H9 (cell line): ENCODE measurements at regions not wholly inside any gene's neighbourhood (a gene's known extent, or its start where the extent isn't known, plus 50 kb on each side); places are given as distances from the start of the nearest gene placed in this dataset.

Experiments used
- DNase-seq: peaks from one replicate; pipeline ENCODE4 v3.0.0-alpha.2; 2017
- H2AFZ ChIP-seq: one replicate; pipeline ENCODE4 v1.6.1; 2013; ENCODE audit warnings: mild to moderate bottlenecking, low read length, control low read depth, moderate library complexity
- H2AK5ac ChIP-seq: 2 replicates; pipeline ENCODE4 v1.6.1; 2013; ENCODE audit warnings: low read length, control low read depth, mixed read lengths; ENCODE audit not compliant: insufficient read length
- H2BK120ac ChIP-seq: one replicate; pipeline ENCODE4 v1.6.1; 2013; ENCODE audit warnings: low read depth, mild to moderate bottlenecking, low read length, control low read depth, inconsistent platforms; ENCODE audit not compliant: poor library complexity, severe bottlenecking
- H2BK12ac ChIP-seq: 2 replicates; pipeline ENCODE4 v1.6.1; 2013; ENCODE audit warnings: low read length, control low read depth, mixed read lengths, low read depth; ENCODE audit not compliant: insufficient read length
- H2BK15ac ChIP-seq: 2 replicates; pipeline ENCODE4 v1.6.1; 2013; ENCODE audit warnings: low read depth, low read length, control low read depth
- H2BK20ac ChIP-seq: one replicate; pipeline ENCODE4 v1.6.1; 2013; ENCODE audit warnings: low read depth, mild to moderate bottlenecking, low read length, control low read depth, inconsistent platforms; ENCODE audit not compliant: poor library complexity, severe bottlenecking
- H2BK5ac ChIP-seq: 2 replicates; pipeline ENCODE4 v1.6.1; 2013; ENCODE audit warnings: low read length, control low read depth, mixed read lengths; ENCODE audit not compliant: insufficient read length
- H3K14ac ChIP-seq: 2 replicates; pipeline ENCODE4 v1.6.1; 2013; ENCODE audit warnings: low read length, control low read depth; ENCODE audit not compliant: insufficient read depth
- H3K18ac ChIP-seq: 2 replicates; pipeline ENCODE4 v1.6.1; 2013; ENCODE audit warnings: low read depth, mild to moderate bottlenecking, mixed read lengths, low read length, control low read depth; ENCODE audit not compliant: insufficient read length
- H3K23ac ChIP-seq: 2 replicates; pipeline ENCODE4 v1.6.1; 2013; ENCODE audit warnings: low read length, control low read depth, mixed read lengths, low read depth; ENCODE audit not compliant: insufficient read length
- H3K23me2 ChIP-seq: 2 replicates; pipeline ENCODE4 v1.6.1; 2013; ENCODE audit warnings: low read depth, mild to moderate bottlenecking, mixed read lengths, low read length, control low read depth; ENCODE audit not compliant: insufficient read length, poor library complexity, severe bottlenecking
- H3K27ac ChIP-seq: 2 replicates; pipeline ENCODE4 v1.5.1; 2013; ENCODE audit warnings: low read length, control low read depth, mixed read lengths, low read depth; ENCODE audit not compliant: insufficient read length
- H3K27me3 ChIP-seq: 2 replicates; pipeline ENCODE4 v1.6.1; 2013; ENCODE audit warnings: low read length, control low read depth, inconsistent platforms; ENCODE audit not compliant: insufficient read depth
- H3K4ac ChIP-seq: 2 replicates; pipeline ENCODE4 v1.6.1; 2013; ENCODE audit warnings: low read depth, mild to moderate bottlenecking, control low read depth, inconsistent platforms, low read length, moderate library complexity
- H3K4me1 ChIP-seq: 2 replicates; pipeline ENCODE4 v1.6.1; 2013; ENCODE audit warnings: low read length, control low read depth, inconsistent platforms; ENCODE audit not compliant: insufficient read depth
- H3K4me2 ChIP-seq: 2 replicates; pipeline ENCODE4 v1.6.1; 2013; ENCODE audit warnings: low read length, control low read depth, mixed read lengths; ENCODE audit not compliant: insufficient read length, insufficient read depth
- H3K56ac ChIP-seq: 2 replicates; pipeline ENCODE4 v1.6.1; 2013; ENCODE audit warnings: low read depth, mild to moderate bottlenecking, mixed read lengths, low read length, control low read depth; ENCODE audit not compliant: insufficient read length
- H3K79me1 ChIP-seq: 2 replicates; pipeline ENCODE4 v1.6.1; 2013; ENCODE audit warnings: low read depth, mild to moderate bottlenecking, moderate library complexity, low read length, control low read depth, inconsistent platforms; ENCODE audit not compliant: insufficient read depth, poor library complexity, severe bottlenecking
- H3K79me2 ChIP-seq: 2 replicates; pipeline ENCODE4 v1.6.1; 2013; ENCODE audit warnings: low read length, control low read depth, inconsistent platforms; ENCODE audit not compliant: insufficient read depth
- H3K9ac ChIP-seq: 2 replicates; pipeline ENCODE4 v1.6.1; 2013; ENCODE audit warnings: low read length, control low read depth, mixed read lengths; ENCODE audit not compliant: insufficient read length; ENCODE audit errors: extremely low read depth
- H3K9me3 ChIP-seq: one replicate; pipeline ENCODE4 v1.6.1; 2013; ENCODE audit warnings: low read depth, low read length, inconsistent platforms; ENCODE audit not compliant: control insufficient read depth
- H3T11ph ChIP-seq: one replicate; pipeline ENCODE4 v1.6.1; 2013; ENCODE audit warnings: mild to moderate bottlenecking, low read length, control low read depth, inconsistent platforms
- H4K20me1 ChIP-seq: one replicate; pipeline ENCODE4 v1.6.1; 2013; ENCODE audit not compliant: control insufficient read depth, insufficient read length, insufficient read depth
- H4K5ac ChIP-seq: 2 replicates; pipeline ENCODE4 v1.6.1; 2013; ENCODE audit warnings: low read depth, mild to moderate bottlenecking, mixed read lengths, low read length, control low read depth; ENCODE audit not compliant: insufficient read length
- H4K8ac ChIP-seq: replicated peaks from 2 replicates; pipeline ENCODE4 v1.6.1; 2013; ENCODE audit warnings: low read length, control low read depth, mixed read lengths, low read depth; ENCODE audit not compliant: insufficient read length
- H4K91ac ChIP-seq: 2 replicates; pipeline ENCODE4 v1.6.1; 2013; ENCODE audit warnings: low read depth, mild to moderate bottlenecking, moderate library complexity, mixed read lengths, low read length, control low read depth; ENCODE audit not compliant: insufficient read length
- H3K27ac Mint-ChIP-seq, 3 experiments: 2 replicates in 2 of 3; 3 replicates in 1 of 3; pipeline ENCODE4 v1.8.0; 2020 to 2021; ENCODE audit warnings: mixed read lengths in 3 of 3, mild to moderate bottlenecking in 1 of 3, moderate library complexity in 1 of 3
- H3K27me3 Mint-ChIP-seq: 2 replicates; pipeline ENCODE4 v1.8.0; 2021; ENCODE audit warnings: low read depth, mild to moderate bottlenecking, moderate library complexity, mixed read lengths
- H3K36me3 Mint-ChIP-seq, 3 experiments: 2 replicates in 2 of 3; 3 replicates in 1 of 3; pipeline ENCODE4 v1.8.0; 2020 to 2021; ENCODE audit warnings: low read depth in 3 of 3, mixed read lengths in 3 of 3; ENCODE audit not compliant: insufficient read depth in 1 of 3
- H3K4me1 Mint-ChIP-seq, 2 experiments: 2 replicates each; pipeline ENCODE4 v1.8.0; 2020; ENCODE audit warnings: mixed read lengths in 2 of 2
- H3K4me3 Mint-ChIP-seq, 2 experiments: 2 replicates in 1 of 2; 3 replicates in 1 of 2; pipeline ENCODE4 v1.8.0; 2020 to 2021; ENCODE audit warnings: mild to moderate bottlenecking in 2 of 2, mixed read lengths in 2 of 2, moderate library complexity in 1 of 2
- H3K9me3 Mint-ChIP-seq, 2 experiments: 2 replicates in 1 of 2; 3 replicates in 1 of 2; pipeline ENCODE4 v1.8.0; 2020; ENCODE audit warnings: mild to moderate bottlenecking in 2 of 2, mixed read lengths in 2 of 2, moderate library complexity in 1 of 2
- WGBS: extraction: QIAGEN DNeasy Blood & Tissue Kit; methylation state at CpG from one replicate; pipeline ENCODE4 v1.1.7; 2013; ENCODE audit warnings: missing lambda C conversion rate, low lambda C conversion rate, mixed read lengths; ENCODE audit not compliant: insufficient read length; ENCODE audit errors: extremely low coverage; 5-methylcytosine and 5-hydroxymethylcytosine counted together
- TF ChIP-seq, protein P1 (sequence below): fragments of 200-600 bp; sonication (generic); conservative IDR thresholded peaks from 3 replicates; pipeline ENCODE4 v1.8.0; 2021; ENCODE audit warnings: antibody characterized with exemption, mild to moderate bottlenecking

DNA sequence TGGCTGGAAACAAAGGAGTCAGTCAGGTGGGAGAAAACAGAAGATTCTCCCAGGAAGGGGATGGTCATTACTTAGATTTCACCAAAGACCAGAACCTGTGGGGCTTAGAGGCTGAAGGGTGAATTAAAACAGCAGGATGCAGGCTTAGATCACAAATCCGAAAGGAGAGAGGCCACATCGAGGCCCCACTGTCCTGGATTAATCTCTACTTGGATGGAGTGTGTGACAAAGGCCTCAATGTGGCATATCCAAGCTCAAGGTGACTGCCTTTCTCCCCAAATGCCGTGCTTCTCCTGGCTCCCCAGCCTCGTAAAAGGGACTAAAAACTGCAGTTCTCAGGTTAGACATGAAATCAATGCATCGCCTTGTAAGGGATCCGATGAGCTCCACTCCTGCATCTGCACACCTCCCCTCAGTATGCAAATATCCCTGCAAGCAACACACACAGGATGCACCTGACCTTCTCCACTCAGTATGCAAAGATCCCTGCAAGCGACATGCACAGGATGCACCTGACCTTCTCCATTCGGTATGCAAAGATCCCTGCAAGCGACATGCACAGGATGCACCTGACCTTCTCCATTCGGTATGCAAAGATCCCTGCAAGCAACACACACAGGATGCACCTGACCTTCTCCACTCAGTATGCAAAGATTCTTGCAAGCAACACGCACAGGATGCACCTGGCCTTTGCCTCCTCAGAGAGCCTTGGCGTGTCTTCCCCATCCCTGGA, 447.4 kb downstream of the BRD1 start:
- H4K8ac ChIP-seq, result no peak overlapping the region
- DNase-seq, result no peak
- peak overlapping the region in 1 of 3 experiments; percentile 81; a peak in 1 of 7 replicates for H3K27ac Mint-ChIP-seq

More for the DNA sequence above, 447.4 kb downstream of the BRD1 start:
- H4K5ac ChIP-seq, result no peak overlapping the region
- no peak overlapping the region for H3K56ac ChIP-seq
- no peak overlapping the region for H2BK5ac ChIP-seq
- H2AK5ac ChIP-seq, result no peak overlapping the region
- H3K79me2 ChIP-seq, result no peaks in the 10 kb centered on the region
- no peak overlapping the region for H2AFZ ChIP-seq
- H3K23ac ChIP-seq, result no peak overlapping the region
- no peak overlapping the region for H3K14ac ChIP-seq
- Mint-ChIP-seq H3K4me1 (peaks cover 11 to 18% of the 10 kb centered on the region in 2 experiments), H3K4me3 (no peak overlapping the region; a peak in 1 of 5 replicates), H3K9me3 (no peaks in the 10 kb centered on the region), H3K36me3 (no peaks in the 10 kb centered on the region), H3K27me3 (peaks cover 9% of the 10 kb centered on the region)
- H4K91ac ChIP-seq, result no peak overlapping the region
- no peak overlapping the region for H2BK12ac ChIP-seq
- no peak overlapping the region for H2BK120ac ChIP-seq
- no peak overlapping the region for H3K4me2 ChIP-seq
- no peak overlapping the region for H2BK20ac ChIP-seq
- no peaks in the 10 kb centered on the region for H4K20me1 ChIP-seq
- no peaks in the 10 kb centered on the region for H3K23me2 ChIP-seq
- no peak overlapping the region for H3K18ac ChIP-seq
- no peaks in the 10 kb centered on the region for H3K9me3 ChIP-seq
- no peak overlapping the region for H3K27ac ChIP-seq
- no peak overlapping the region for H3K9ac ChIP-seq
- no peaks in the 10 kb centered on the region for H3K27me3 ChIP-seq
- no peaks in the 10 kb centered on the region for H3K79me1 ChIP-seq
- H3T11ph ChIP-seq, result no peak overlapping the region
- H3K4ac ChIP-seq, result no peak overlapping the region
- WGBS, result no CpG with 5 or more reads among the region's 12 CpGs
- no peak overlapping the region for H2BK15ac ChIP-seq
- no peaks in the 10 kb centered on the region for H3K4me1 ChIP-seq
- TF ChIP-seq, protein P1, sequence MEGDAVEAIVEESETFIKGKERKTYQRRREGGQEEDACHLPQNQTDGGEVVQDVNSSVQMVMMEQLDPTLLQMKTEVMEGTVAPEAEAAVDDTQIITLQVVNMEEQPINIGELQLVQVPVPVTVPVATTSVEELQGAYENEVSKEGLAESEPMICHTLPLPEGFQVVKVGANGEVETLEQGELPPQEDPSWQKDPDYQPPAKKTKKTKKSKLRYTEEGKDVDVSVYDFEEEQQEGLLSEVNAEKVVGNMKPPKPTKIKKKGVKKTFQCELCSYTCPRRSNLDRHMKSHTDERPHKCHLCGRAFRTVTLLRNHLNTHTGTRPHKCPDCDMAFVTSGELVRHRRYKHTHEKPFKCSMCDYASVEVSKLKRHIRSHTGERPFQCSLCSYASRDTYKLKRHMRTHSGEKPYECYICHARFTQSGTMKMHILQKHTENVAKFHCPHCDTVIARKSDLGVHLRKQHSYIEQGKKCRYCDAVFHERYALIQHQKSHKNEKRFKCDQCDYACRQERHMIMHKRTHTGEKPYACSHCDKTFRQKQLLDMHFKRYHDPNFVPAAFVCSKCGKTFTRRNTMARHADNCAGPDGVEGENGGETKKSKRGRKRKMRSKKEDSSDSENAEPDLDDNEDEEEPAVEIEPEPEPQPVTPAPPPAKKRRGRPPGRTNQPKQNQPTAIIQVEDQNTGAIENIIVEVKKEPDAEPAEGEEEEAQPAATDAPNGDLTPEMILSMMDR, result no peak
